Panc1 (cell line): ENCODE measurements at regions not wholly inside any gene's neighbourhood (a gene's known extent, or its start where the extent isn't known, plus 50 kb on each side); places are given as distances from the start of the nearest gene placed in this dataset.

Source experiments
- POLR2AphosphoS5 ChIP-seq: IDR thresholded peaks from 2 replicates; pipeline ENCODE4 v1.6.1; 2012; ENCODE audit warnings: mild to moderate bottlenecking, low read depth, low read length, moderate library complexity
- TCF7L2 ChIP-seq: IDR thresholded peaks from 2 replicates; pipeline ENCODE4 v1.6.1; 2011; ENCODE audit warnings: mild to moderate bottlenecking, low read depth, low read length, inconsistent platforms
- TF ChIP-seq, protein P1 (sequence below): fragments of 450-650 bp; IDR thresholded peaks from 2 replicates; pipeline ENCODE4 v1.5.1; 2017; ENCODE audit warnings: mild to moderate bottlenecking

DNA sequence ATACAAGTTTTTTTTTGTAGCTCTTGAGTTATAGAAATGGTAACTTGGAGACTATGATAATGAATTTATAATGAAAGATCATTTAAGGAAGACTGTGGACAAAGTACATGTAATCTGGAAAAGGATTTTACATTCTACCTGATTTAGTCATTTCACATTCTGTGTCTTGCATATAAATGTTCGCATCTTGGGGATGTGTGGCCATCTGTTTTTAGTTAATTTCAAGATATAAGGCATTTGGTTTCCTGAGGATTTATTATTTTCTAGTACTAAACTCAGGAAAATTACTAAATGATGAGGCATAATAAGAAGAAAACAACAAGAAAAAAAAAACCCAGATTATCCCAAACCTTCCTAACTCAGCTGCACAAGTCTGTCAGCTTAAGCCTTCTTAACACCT lies 112.7 kb upstream of the PRL start:
- TF ChIP-seq, protein P1, sequence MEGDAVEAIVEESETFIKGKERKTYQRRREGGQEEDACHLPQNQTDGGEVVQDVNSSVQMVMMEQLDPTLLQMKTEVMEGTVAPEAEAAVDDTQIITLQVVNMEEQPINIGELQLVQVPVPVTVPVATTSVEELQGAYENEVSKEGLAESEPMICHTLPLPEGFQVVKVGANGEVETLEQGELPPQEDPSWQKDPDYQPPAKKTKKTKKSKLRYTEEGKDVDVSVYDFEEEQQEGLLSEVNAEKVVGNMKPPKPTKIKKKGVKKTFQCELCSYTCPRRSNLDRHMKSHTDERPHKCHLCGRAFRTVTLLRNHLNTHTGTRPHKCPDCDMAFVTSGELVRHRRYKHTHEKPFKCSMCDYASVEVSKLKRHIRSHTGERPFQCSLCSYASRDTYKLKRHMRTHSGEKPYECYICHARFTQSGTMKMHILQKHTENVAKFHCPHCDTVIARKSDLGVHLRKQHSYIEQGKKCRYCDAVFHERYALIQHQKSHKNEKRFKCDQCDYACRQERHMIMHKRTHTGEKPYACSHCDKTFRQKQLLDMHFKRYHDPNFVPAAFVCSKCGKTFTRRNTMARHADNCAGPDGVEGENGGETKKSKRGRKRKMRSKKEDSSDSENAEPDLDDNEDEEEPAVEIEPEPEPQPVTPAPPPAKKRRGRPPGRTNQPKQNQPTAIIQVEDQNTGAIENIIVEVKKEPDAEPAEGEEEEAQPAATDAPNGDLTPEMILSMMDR = no peak
- TF ChIP-seq TCF7L2 (no peak), POLR2AphosphoS5 (no peak)
